ENCODE measurements at regions not wholly inside any gene's neighbourhood (a gene's known extent, or its start where the extent isn't known, plus 50 kb on each side); places are given as distances from the start of the nearest gene placed in this dataset.

DNA sequence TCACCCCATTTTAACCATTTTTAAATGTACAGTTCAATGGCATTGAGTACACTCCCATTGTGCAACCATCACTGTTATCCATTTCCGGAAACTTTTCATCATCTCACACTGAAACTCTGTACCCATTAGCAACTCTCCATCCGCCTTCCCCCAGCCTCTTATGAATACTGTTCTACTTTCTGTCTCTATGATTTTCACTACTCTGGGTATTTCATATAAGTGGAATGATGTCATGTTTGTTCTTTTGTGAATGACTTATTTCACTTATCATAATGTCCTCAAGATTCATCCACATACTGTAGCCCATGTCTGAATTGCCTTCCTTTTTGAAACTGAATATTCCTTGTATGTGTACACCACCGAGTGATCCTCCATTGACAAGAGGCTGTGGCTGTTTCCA is 92.9 kb upstream of the TOX2 start:
- TF ChIP-seq, protein P1, sequence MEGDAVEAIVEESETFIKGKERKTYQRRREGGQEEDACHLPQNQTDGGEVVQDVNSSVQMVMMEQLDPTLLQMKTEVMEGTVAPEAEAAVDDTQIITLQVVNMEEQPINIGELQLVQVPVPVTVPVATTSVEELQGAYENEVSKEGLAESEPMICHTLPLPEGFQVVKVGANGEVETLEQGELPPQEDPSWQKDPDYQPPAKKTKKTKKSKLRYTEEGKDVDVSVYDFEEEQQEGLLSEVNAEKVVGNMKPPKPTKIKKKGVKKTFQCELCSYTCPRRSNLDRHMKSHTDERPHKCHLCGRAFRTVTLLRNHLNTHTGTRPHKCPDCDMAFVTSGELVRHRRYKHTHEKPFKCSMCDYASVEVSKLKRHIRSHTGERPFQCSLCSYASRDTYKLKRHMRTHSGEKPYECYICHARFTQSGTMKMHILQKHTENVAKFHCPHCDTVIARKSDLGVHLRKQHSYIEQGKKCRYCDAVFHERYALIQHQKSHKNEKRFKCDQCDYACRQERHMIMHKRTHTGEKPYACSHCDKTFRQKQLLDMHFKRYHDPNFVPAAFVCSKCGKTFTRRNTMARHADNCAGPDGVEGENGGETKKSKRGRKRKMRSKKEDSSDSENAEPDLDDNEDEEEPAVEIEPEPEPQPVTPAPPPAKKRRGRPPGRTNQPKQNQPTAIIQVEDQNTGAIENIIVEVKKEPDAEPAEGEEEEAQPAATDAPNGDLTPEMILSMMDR (IDR thresholded peaks at IDR 0.05), result no peak
- no peak for TF ChIP-seq POLR2A (IDR thresholded peaks at IDR 0.05)
